GM12891 (cell line): ENCODE measurements at regions not wholly inside any gene's neighbourhood (a gene's known extent, or its start where the extent isn't known, plus 50 kb on each side); places are given as distances from the start of the nearest gene placed in this dataset.

Source experiments
- PAX5 ChIP-seq: IDR thresholded peaks from 2 replicates; pipeline ENCODE4 v1.6.1; 2011; ENCODE audit warnings: low read length, moderate library complexity, mild to moderate bottlenecking; ENCODE audit not compliant: insufficient read depth, severe bottlenecking
- POLR2A ChIP-seq: IDR thresholded peaks from 2 replicates; pipeline ENCODE4 v1.6.1; 2011; ENCODE audit warnings: low read depth, low read length, control low read depth
- POLR2AphosphoS5 ChIP-seq: IDR thresholded peaks from 2 replicates; pipeline ENCODE4 v1.6.1; 2011; ENCODE audit warnings: low read depth, low read length, control low read depth
- POU2F2 ChIP-seq: IDR thresholded peaks from 2 replicates; pipeline ENCODE4 v1.6.1; 2011; ENCODE audit warnings: low read depth, mild to moderate bottlenecking, control low read depth, low read length, moderate library complexity
- SPI1 ChIP-seq: IDR thresholded peaks from 2 replicates; pipeline ENCODE4 v1.6.1; 2011; ENCODE audit warnings: low read depth, low read length, control low read depth
- TAF1 ChIP-seq: IDR thresholded peaks from 2 replicates; pipeline ENCODE4 v1.6.1; 2011; ENCODE audit warnings: low read depth, low read length, control low read depth

DNA sequence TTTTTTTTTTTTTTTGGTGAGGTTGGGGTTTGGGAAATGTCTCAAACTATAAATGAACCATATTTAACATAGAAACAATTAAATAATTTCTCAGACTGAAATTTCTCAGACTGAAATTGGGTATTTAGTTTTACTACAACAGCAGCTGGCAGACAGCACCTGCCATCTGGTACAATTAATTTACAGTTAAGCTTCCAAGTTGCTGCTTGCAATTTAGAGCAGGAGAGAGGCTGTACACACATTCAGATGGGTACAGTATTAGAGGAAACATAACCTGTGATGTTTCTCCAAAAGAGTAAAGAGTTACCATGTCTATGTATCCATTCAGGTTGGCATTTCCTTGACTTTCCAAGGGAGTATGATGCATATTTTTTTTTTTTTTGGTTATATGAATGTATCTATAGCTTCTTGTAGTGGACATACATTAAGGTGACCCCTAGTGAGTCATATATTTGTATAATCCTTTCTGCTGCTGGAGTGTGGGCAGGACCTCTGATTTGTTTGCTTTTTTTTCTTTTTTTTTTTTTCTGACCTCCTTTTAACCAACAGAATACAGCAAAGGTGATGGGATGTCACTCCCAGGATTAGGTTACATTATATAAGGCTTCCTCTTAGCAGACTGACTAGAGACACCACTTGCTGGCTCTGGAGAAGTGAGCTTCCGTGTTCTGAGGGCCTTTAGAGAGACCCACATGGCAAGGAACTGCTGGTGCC, 201.7 kb downstream of the PTH2R start:
- TF ChIP-seq POLR2A (no peak), TAF1 (no peak), POLR2AphosphoS5 (no peak), SPI1 (no peak), PAX5 (no peak), POU2F2 (no peak)
